Activated CD8-positive, alpha-beta T cell treated with anti-CD3 and anti-CD28 coated beads for 36 hours (primary cell): ENCODE measurements at regions not wholly inside any gene's neighbourhood (a gene's known extent, or its start where the extent isn't known, plus 50 kb on each side); places are given as distances from the start of the nearest gene placed in this dataset.

Experiments used
- ATAC-seq: fragments of 200-7000 bp; cut with Tn5 transposase; one replicate; pipeline ENCODE4 v1.10.0; 2021; ENCODE audit warnings: mild to moderate bottlenecking, moderate library complexity
- CTCF ChIA-PET: fragments of 350-600 bp; sonication (Branson Sonifier 250); formaldehyde crosslinking; loops from one replicate; lab custom pipeline; 2021; ENCODE audit warnings: antibody characterized with exemption; lab: Charles Lee
- POLR2A ChIA-PET: fragments of 350-600 bp; sonication (Branson Sonifier 250); formaldehyde crosslinking; loops from one replicate; lab custom pipeline; 2021; ENCODE audit warnings: antibody characterized with exemption; lab: Charles Lee
- DNase-seq: peaks from one replicate; pipeline ENCODE4 v3.0.0-alpha.2; 2020
- H3K27ac Mint-ChIP-seq: one replicate; pipeline ENCODE4 v1.8.0; 2021; ENCODE audit warnings: mild to moderate bottlenecking, mixed read lengths
- H3K27me3 Mint-ChIP-seq: one replicate; pipeline ENCODE4 v1.8.0; 2021; ENCODE audit warnings: mixed read lengths
- H3K36me3 Mint-ChIP-seq: one replicate; pipeline ENCODE4 v1.8.0; 2021; ENCODE audit warnings: low read depth, mixed read lengths
- H3K4me1 Mint-ChIP-seq: one replicate; pipeline ENCODE4 v1.8.0; 2021; ENCODE audit warnings: low read depth, mixed read lengths
- H3K4me3 Mint-ChIP-seq: one replicate; pipeline ENCODE4 v1.8.0; 2021; ENCODE audit warnings: mild to moderate bottlenecking, moderate library complexity, mixed read lengths
- H3K9me3 Mint-ChIP-seq: one replicate; pipeline ENCODE4 v1.8.0; 2021; ENCODE audit warnings: mixed read lengths
- CTCF ChIP-seq: fragments of 200-600 bp; IDR thresholded peaks from one replicate; pipeline ENCODE4 v1.8.0; 2022; ENCODE audit warnings: antibody characterized with exemption, mild to moderate bottlenecking
- intact Hi-C: fragments of 100-400 bp; cut with micrococcal nuclease; formaldehyde crosslinking; loops from one replicate; pipeline ENCODE4 v1.10.0; 2022

GRCh38 chr9:89246840-89247239, 64.2 kb upstream of the CKS2 start:
- Mint-ChIP-seq H3K9me3 (no peaks in the 10 kb centered on the region), H3K4me1 (no peaks in the 10 kb centered on the region), H3K27me3 (peaks cover 3% of the 10 kb centered on the region), H3K36me3 (no peaks in the 10 kb centered on the region), H3K27ac (no peak overlapping the region), H3K4me3 (no peak overlapping the region)
- no peak for TF ChIP-seq CTCF
- DNase-seq (no peak), ATAC-seq (no peak)
- intact Hi-C loops = no loop called here
- POLR2A ChIA-PET = interaction anchor here (0.7 kb wide), 1 partner anchor 14 kb away, joined by 4 read pairs; no protein-coding TSS in a partner anchor
- CTCF ChIA-PET = interaction anchor here (1.1 kb wide), 1 partner anchor 32 kb away, joined by 3 read pairs; no protein-coding TSS in a partner anchor

DNA sequence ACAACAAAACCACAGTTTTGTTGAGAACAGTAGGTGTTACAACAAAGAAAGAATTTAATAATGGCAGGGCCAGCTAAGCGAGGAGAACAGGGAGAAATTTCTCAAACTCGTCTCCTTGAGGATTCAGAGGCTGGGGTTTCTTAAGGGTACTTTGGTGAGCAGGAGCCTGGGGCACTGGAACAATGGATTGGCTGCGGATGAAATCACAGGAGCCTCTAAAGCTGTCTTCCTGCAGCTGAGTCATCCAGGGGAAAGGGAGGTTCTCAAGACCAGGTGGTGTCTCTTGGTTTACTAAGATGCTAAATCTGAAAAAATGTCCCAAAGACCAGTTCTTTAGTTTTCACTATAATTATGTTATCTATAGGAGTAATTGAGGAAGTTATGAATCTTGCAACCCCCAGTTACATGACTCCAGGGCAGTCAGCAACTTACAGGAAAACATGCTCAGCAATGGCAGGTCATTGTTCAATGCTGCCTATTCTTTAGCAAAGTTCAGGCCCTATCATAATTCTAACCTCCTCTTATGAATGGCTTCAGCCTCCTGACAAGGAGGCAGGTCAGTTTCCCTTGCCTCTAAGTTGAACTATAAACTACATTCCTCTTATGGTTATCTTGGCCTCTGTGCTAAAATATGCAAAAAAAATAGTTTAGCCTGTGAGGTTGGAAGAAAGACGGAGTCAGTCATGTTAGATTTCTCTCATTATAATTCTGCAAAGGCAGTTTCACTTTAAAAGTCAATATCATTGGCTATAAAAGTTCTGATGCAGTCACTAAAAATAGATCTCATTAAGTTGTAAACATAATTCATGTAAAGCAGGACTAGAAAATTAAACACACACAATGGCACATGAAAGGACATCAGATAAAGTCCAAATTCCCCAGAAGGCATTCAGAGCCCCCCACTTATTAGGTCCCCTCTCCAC, 63.3 kb upstream of the CKS2 start:
- DNase-seq = no peak
- H3K4me3 Mint-ChIP-seq = no peak overlapping the region
- H3K27ac Mint-ChIP-seq = no peak overlapping the region
- CTCF ChIA-PET = interaction anchor here (1.1 kb wide), 1 partner anchor 31 kb away, joined by 3 read pairs; no protein-coding TSS in a partner anchor
- peaks cover 2% of the 10 kb centered on the region for H3K27me3 Mint-ChIP-seq
- H3K4me1 Mint-ChIP-seq = no peaks in the 10 kb centered on the region
- POLR2A ChIA-PET = interaction anchor here (0.7 kb wide), 1 partner anchor 15 kb away, joined by 4 read pairs; no protein-coding TSS in a partner anchor
- no peaks in the 10 kb centered on the region for H3K36me3 Mint-ChIP-seq
- no peak for ATAC-seq
- no peaks in the 10 kb centered on the region for H3K9me3 Mint-ChIP-seq
- no peak for TF ChIP-seq CTCF
- intact Hi-C loops = no loop called here

DNA sequence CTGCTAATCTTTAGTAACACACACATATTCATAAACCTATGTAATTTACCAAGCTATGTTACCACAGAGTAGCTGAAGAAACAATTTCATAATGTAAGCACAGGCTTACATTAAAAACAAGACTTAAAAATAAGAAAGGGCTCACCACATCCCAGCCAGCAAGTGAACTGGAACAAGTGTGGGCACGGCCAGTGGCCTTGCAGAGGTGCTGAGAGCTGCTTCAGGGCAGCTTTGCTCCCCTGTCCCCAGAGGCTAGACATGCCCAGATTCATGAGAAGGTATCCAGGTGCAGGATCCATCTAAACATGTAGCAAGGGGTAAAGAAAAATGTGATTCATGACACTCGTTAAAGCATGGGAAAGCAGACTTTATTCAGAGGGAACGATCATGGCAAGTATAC, 62.0 kb upstream of the CKS2 start:
- H3K4me1 Mint-ChIP-seq = no peaks in the 10 kb centered on the region
- POLR2A ChIA-PET = no interaction called here
- H3K27me3 Mint-ChIP-seq = peaks cover 2% of the 10 kb centered on the region

DNA sequence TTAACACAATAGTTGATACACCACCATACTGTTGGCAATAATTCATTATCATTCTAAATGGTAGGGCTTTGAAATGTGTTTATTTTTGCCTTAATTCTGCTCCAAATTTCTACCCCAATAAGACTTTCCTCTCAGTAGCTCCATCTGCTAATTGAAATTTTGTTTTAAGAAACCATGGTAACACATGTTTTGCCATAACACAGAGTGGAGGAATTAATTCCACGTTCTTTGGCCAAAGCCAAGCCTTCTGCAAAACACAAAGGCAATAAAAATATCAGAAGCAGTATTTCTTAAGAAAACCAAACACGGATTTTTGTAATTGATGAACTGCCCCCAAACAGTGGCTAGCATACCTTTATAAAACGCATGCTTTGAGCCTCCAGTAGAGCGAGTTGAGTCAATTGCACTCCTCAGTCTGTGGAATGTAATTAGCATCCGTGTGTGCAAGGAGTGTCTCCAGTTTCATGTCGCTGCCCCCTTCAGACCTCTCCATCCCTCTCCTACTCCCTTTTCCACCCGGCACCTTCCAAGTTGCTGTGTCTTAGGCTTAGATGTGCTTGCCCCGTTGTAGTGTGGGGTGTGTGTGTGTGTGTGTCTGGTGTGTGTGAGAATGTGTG, 58.2 kb upstream of the CKS2 start:
- TF ChIP-seq CTCF = no peak
- H3K4me3 Mint-ChIP-seq = no peak overlapping the region
- no peaks in the 10 kb centered on the region for H3K4me1 Mint-ChIP-seq
- no peak overlapping the region for H3K27ac Mint-ChIP-seq
- POLR2A ChIA-PET = no interaction called here
- no peaks in the 10 kb centered on the region for H3K9me3 Mint-ChIP-seq
- ATAC-seq = no peak
- no peak for DNase-seq
- intact Hi-C loops = no loop called here
- CTCF ChIA-PET = no interaction called here
- H3K36me3 Mint-ChIP-seq = no peaks in the 10 kb centered on the region
- no peaks in the 10 kb centered on the region for H3K27me3 Mint-ChIP-seq

More for the DNA sequence above, 62.0 kb upstream of the CKS2 start:
- no peak overlapping the region for H3K4me3 Mint-ChIP-seq
- CTCF ChIA-PET = no interaction called here
- DNase-seq = no peak
- no peaks in the 10 kb centered on the region for H3K9me3 Mint-ChIP-seq
- TF ChIP-seq CTCF = no peak
- intact Hi-C loops = no loop called here
- no peaks in the 10 kb centered on the region for H3K36me3 Mint-ChIP-seq
- no peak overlapping the region for H3K27ac Mint-ChIP-seq
- ATAC-seq = no peak
